WTC11 (cell line): ENCODE measurements at regions not wholly inside any gene's neighbourhood (a gene's known extent, or its start where the extent isn't known, plus 50 kb on each side); places are given as distances from the start of the nearest gene placed in this dataset.

Source experiments
- ATAC-seq: fragments of 200-7000 bp; cut with Tn5 transposase; 2 replicates; pipeline ENCODE4 v1.10.0; 2021; ENCODE audit warnings: mild to moderate bottlenecking, moderate library complexity
- CTCF ChIA-PET: fragments of 300-600 bp; sonication (Branson Sonifier 250); formaldehyde crosslinking; loops from one replicate; lab custom pipeline; 2021; ENCODE audit warnings: antibody characterized with exemption; lab: Charles Lee
- POLR2A ChIA-PET: fragments of 350-600 bp; sonication (Branson Sonifier 250); formaldehyde crosslinking; loops from one replicate; lab custom pipeline; 2021; ENCODE audit warnings: antibody characterized with exemption; lab: Charles Lee
- DNase-seq: peaks from one replicate; pipeline ENCODE4 v3.0.0; 2021; ENCODE audit warnings: low spot score
- H3K27ac Mint-ChIP-seq: 2 replicates; pipeline ENCODE4 v1.8.0; 2021; ENCODE audit warnings: mixed read lengths
- H3K27me3 Mint-ChIP-seq: 2 replicates; pipeline ENCODE4 v1.8.0; 2021; ENCODE audit warnings: low read depth, mild to moderate bottlenecking, moderate library complexity, mixed read lengths
- H3K36me3 Mint-ChIP-seq: 2 replicates; pipeline ENCODE4 v1.8.0; 2021; ENCODE audit warnings: mixed read lengths
- H3K4me1 Mint-ChIP-seq: 2 replicates; pipeline ENCODE4 v1.8.0; 2022; ENCODE audit warnings: mixed read lengths
- H3K4me3 Mint-ChIP-seq: 2 replicates; pipeline ENCODE4 v1.8.0; 2021; ENCODE audit warnings: mild to moderate bottlenecking, moderate library complexity, mixed read lengths
- H3K9me3 Mint-ChIP-seq: 2 replicates; pipeline ENCODE4 v1.8.0; 2021; ENCODE audit warnings: mixed read lengths
- CBFB ChIP-seq: sonication (generic); formaldehyde crosslinking; IDR thresholded peaks from 2 replicates; pipeline ENCODE4 v1.8.1; 2022; ENCODE audit warnings: mild to moderate bottlenecking, low read depth, missing genetic modification reagents
- CREM ChIP-seq: sonication (generic); formaldehyde crosslinking; IDR thresholded peaks from 2 replicates; pipeline ENCODE4 v1.8.1; 2022; ENCODE audit warnings: mild to moderate bottlenecking, missing genetic modification reagents, moderate library complexity
- E2F5 ChIP-seq: sonication (generic); formaldehyde crosslinking; IDR thresholded peaks from 2 replicates; pipeline ENCODE4 v1.8.1; 2022; ENCODE audit warnings: mild to moderate bottlenecking, moderate library complexity, missing genetic modification reagents
- ELF4 ChIP-seq: sonication (generic); formaldehyde crosslinking; IDR thresholded peaks from 2 replicates; pipeline ENCODE4 v1.8.1; 2022; ENCODE audit warnings: low read depth, mild to moderate bottlenecking, moderate library complexity, missing genetic modification reagents
- FOXJ3 ChIP-seq: sonication (generic); formaldehyde crosslinking; IDR thresholded peaks from 2 replicates; pipeline ENCODE4 v1.9.0; 2021; ENCODE audit warnings: missing genetic modification reagents, mild to moderate bottlenecking, borderline replicate concordance
- IRF2 ChIP-seq: sonication (generic); formaldehyde crosslinking; IDR thresholded peaks from 2 replicates; pipeline ENCODE4 v1.8.0; 2022; ENCODE audit warnings: low read depth, missing genetic modification reagents, borderline replicate concordance
- MAX ChIP-seq: sonication (generic); formaldehyde crosslinking; IDR thresholded peaks from 2 replicates; pipeline ENCODE4 v1.8.0; 2022; ENCODE audit warnings: mild to moderate bottlenecking, missing genetic modification reagents
- MXD4 ChIP-seq: fragments of 250-450 bp; sonication (Bioruptor Pico); IDR thresholded peaks from 2 replicates; pipeline ENCODE4 v1.8.0; 2021; ENCODE audit warnings: mild to moderate bottlenecking, moderate library complexity, borderline replicate concordance
- MYBL2 ChIP-seq: sonication (generic); formaldehyde crosslinking; IDR thresholded peaks from 2 replicates; pipeline ENCODE4 v1.8.1; 2023; ENCODE audit warnings: mild to moderate bottlenecking, moderate library complexity, missing genetic modification reagents
- NR3C1 ChIP-seq: sonication (generic); formaldehyde crosslinking; conservative IDR thresholded peaks from 2 replicates; pipeline ENCODE4 v1.8.1; 2023; ENCODE audit warnings: low read depth, mild to moderate bottlenecking, missing genetic modification reagents
- OVOL2 ChIP-seq: fragments of 250-450 bp; sonication (Bioruptor Pico); IDR thresholded peaks from 2 replicates; pipeline ENCODE4 v1.9.0; 2021; ENCODE audit warnings: mild to moderate bottlenecking, borderline replicate concordance
- PRRX2 ChIP-seq: fragments of 250-450 bp; sonication (Bioruptor Pico); IDR thresholded peaks from 2 replicates; pipeline ENCODE4 v1.8.0; 2021; ENCODE audit warnings: mild to moderate bottlenecking
- SOX15 ChIP-seq: fragments of 250-450 bp; sonication (Bioruptor Pico); IDR thresholded peaks from 2 replicates; pipeline ENCODE4 v1.9.0; 2021; ENCODE audit warnings: mild to moderate bottlenecking
- SP1 ChIP-seq: sonication (generic); formaldehyde crosslinking; conservative IDR thresholded peaks from 2 replicates; pipeline ENCODE4 v1.8.1; 2022; ENCODE audit warnings: missing genetic modification reagents
- STAT6 ChIP-seq: sonication (generic); formaldehyde crosslinking; conservative IDR thresholded peaks from 2 replicates; pipeline ENCODE4 v1.8.1; 2023; ENCODE audit warnings: mild to moderate bottlenecking, low read depth, missing genetic modification reagents, moderate library complexity
- TCF7 ChIP-seq: sonication (generic); formaldehyde crosslinking; IDR thresholded peaks from 2 replicates; pipeline ENCODE4 v1.8.0; 2022; ENCODE audit warnings: mild to moderate bottlenecking, low read depth, missing genetic modification reagents, moderate library complexity
- ZNF138 ChIP-seq: sonication (generic); formaldehyde crosslinking; conservative IDR thresholded peaks from 2 replicates; pipeline ENCODE4 v1.8.1; 2022; ENCODE audit warnings: mild to moderate bottlenecking, moderate library complexity, missing genetic modification reagents
- ZNF263 ChIP-seq: sonication (generic); formaldehyde crosslinking; IDR thresholded peaks from 2 replicates; pipeline ENCODE4 v1.8.1; 2022; ENCODE audit warnings: low read depth, mild to moderate bottlenecking, moderate library complexity, missing genetic modification reagents
- ZNF317 ChIP-seq: sonication (generic); formaldehyde crosslinking; IDR thresholded peaks from 2 replicates; pipeline ENCODE4 v1.8.1; 2023; ENCODE audit warnings: low read depth, mild to moderate bottlenecking, moderate library complexity, missing genetic modification reagents, borderline replicate concordance
- TF ChIP-seq, protein P1 (sequence below): sonication (generic); formaldehyde crosslinking; IDR thresholded peaks from 2 replicates; pipeline ENCODE4 v1.8.0; 2022; ENCODE audit warnings: mild to moderate bottlenecking, missing genetic modification reagents
- TF ChIP-seq, protein P2 (sequence below): sonication (generic); formaldehyde crosslinking; IDR thresholded peaks from 2 replicates; pipeline ENCODE4 v1.8.1; 2023; ENCODE audit warnings: mild to moderate bottlenecking, moderate library complexity, missing genetic modification reagents
- TF ChIP-seq, protein P3 (sequence below): fragments of 250-450 bp; sonication (Bioruptor Pico); IDR thresholded peaks from 2 replicates; pipeline ENCODE4 v1.9.0; 2021; ENCODE audit warnings: mild to moderate bottlenecking
- TF ChIP-seq, protein P4 (sequence below): fragments of 250-450 bp; sonication (Bioruptor Pico); IDR thresholded peaks from 2 replicates; pipeline ENCODE4 v1.8.0; 2021; ENCODE audit warnings: mild to moderate bottlenecking

- H3K4me1 Mint-ChIP-seq = peaks cover 22% of the 10 kb centered on the region
- no peak overlapping the region for H3K4me3 Mint-ChIP-seq
- ATAC-seq = no peak
- no peaks in the 10 kb centered on the region for H3K36me3 Mint-ChIP-seq
- TF ChIP-seq IRF2 (CRISPR knock-in tag) (no peak), SP1 (CRISPR knock-in tag) (no peak), CREM (CRISPR knock-in tag) (no peak), SOX15 (CRISPR knock-in tag) (no peak), PRRX2 (CRISPR knock-in tag) (no peak), FOXJ3 (CRISPR knock-in tag) (no peak), ZNF317 (CRISPR knock-in tag) (no peak), CBFB (CRISPR knock-in tag) (no peak), STAT6 (CRISPR knock-in tag) (no peak), ZNF263 (CRISPR knock-in tag) (no peak), OVOL2 (CRISPR knock-in tag) (no peak), MXD4 (CRISPR knock-in tag) (no peak), ZNF138 (CRISPR knock-in tag) (no peak)
- TF ChIP-seq, protein P1, sequence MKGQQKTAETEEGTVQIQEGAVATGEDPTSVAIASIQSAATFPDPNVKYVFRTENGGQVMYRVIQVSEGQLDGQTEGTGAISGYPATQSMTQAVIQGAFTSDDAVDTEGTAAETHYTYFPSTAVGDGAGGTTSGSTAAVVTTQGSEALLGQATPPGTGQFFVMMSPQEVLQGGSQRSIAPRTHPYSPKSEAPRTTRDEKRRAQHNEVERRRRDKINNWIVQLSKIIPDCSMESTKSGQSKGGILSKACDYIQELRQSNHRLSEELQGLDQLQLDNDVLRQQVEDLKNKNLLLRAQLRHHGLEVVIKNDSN (CRISPR knock-in tag) = no peak
- TF ChIP-seq, protein P2, sequence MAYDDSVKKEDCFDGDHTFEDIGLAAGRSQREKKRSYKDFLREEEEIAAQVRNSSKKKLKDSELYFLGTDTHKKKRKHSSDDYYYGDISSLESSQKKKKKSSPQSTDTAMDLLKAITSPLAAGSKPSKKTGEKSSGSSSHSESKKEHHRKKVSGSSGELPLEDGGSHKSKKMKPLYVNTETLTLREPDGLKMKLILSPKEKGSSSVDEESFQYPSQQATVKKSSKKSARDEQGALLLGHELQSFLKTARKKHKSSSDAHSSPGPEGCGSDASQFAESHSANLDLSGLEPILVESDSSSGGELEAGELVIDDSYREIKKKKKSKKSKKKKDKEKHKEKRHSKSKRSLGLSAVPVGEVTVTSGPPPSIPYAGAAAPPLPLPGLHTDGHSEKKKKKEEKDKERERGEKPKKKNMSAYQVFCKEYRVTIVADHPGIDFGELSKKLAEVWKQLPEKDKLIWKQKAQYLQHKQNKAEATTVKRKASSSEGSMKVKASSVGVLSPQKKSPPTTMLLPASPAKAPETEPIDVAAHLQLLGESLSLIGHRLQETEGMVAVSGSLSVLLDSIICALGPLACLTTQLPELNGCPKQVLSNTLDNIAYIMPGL (CRISPR knock-in tag) = no peak
- TF ChIP-seq, protein P3, sequence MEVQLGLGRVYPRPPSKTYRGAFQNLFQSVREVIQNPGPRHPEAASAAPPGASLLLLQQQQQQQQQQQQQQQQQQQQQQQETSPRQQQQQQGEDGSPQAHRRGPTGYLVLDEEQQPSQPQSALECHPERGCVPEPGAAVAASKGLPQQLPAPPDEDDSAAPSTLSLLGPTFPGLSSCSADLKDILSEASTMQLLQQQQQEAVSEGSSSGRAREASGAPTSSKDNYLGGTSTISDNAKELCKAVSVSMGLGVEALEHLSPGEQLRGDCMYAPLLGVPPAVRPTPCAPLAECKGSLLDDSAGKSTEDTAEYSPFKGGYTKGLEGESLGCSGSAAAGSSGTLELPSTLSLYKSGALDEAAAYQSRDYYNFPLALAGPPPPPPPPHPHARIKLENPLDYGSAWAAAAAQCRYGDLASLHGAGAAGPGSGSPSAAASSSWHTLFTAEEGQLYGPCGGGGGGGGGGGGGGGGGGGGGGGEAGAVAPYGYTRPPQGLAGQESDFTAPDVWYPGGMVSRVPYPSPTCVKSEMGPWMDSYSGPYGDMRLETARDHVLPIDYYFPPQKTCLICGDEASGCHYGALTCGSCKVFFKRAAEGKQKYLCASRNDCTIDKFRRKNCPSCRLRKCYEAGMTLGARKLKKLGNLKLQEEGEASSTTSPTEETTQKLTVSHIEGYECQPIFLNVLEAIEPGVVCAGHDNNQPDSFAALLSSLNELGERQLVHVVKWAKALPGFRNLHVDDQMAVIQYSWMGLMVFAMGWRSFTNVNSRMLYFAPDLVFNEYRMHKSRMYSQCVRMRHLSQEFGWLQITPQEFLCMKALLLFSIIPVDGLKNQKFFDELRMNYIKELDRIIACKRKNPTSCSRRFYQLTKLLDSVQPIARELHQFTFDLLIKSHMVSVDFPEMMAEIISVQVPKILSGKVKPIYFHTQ (CRISPR knock-in tag) = no peak
- TF ChIP-seq, all 79 proteins: peak for 0
- POLR2A ChIA-PET = no interaction called here
- no peak for DNase-seq
- H3K9me3 Mint-ChIP-seq = peaks cover 17% of the 10 kb centered on the region
- no peak overlapping the region for H3K27ac Mint-ChIP-seq
- no peaks in the 10 kb centered on the region for H3K27me3 Mint-ChIP-seq
- CTCF ChIA-PET = no interaction called here
These were observed 583.8 kb upstream of the ARID1B start for GRCh38 chr6:156193381-156193780.

- CTCF ChIA-PET = no interaction called here
- POLR2A ChIA-PET = no interaction called here
- TF ChIP-seq, protein P4, sequence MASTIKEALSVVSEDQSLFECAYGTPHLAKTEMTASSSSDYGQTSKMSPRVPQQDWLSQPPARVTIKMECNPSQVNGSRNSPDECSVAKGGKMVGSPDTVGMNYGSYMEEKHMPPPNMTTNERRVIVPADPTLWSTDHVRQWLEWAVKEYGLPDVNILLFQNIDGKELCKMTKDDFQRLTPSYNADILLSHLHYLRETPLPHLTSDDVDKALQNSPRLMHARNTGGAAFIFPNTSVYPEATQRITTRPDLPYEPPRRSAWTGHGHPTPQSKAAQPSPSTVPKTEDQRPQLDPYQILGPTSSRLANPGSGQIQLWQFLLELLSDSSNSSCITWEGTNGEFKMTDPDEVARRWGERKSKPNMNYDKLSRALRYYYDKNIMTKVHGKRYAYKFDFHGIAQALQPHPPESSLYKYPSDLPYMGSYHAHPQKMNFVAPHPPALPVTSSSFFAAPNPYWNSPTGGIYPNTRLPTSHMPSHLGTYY = no peak
- TF ChIP-seq STAT6 (CRISPR knock-in tag) (no peak), MAX (CRISPR knock-in tag) (no peak), E2F5 (no peak), MXD4 (CRISPR knock-in tag) (no peak), MYBL2 (CRISPR knock-in tag) (no peak), TCF7 (CRISPR knock-in tag) (no peak), ELF4 (CRISPR knock-in tag) (no peak), NR3C1 (CRISPR knock-in tag) (no peak)
These were observed 585.3 kb upstream of the ARID1B start for GRCh38 chr6:156191895-156192294.

More at GRCh38 chr6:156191895-156192294, 585.3 kb upstream of the ARID1B start:
- Mint-ChIP-seq H3K4me1 (peaks cover 25% of the 10 kb centered on the region), H3K4me3 (no peak overlapping the region), H3K9me3 (peaks cover 17% of the 10 kb centered on the region), H3K36me3 (no peaks in the 10 kb centered on the region), H3K27me3 (no peaks in the 10 kb centered on the region), H3K27ac (no peak overlapping the region)
- ATAC-seq (no peak), DNase-seq (no peak)
